ENCODE measurements at regions not wholly inside any gene's neighbourhood (a gene's known extent, or its start where the extent isn't known, plus 50 kb on each side); places are given as distances from the start of the nearest gene placed in this dataset.

DNA sequence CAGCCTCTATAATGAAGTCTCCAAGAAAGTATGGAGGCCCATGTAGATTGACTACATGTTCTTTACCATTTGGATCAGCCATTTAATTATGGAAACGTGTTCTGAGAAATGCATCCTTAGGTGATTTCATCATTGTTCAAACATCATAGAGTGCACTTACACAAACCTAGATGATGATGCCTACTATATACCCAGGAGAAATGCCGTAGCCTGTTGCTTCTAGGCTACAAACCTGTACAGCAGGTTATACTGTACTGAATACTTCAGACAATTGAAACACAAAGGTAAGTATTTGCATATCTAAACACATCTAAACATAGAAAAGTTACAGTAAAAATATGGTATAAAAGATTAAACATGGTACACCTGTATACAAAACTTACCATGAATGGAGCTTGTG lies 186.5 kb upstream of the FSTL5 start:
- no peak overlapping the region for H3K4me2 ChIP-seq (ENCODE audit: low read length)
- no peak overlapping the region for H3K27ac ChIP-seq (ENCODE audit: low read depth, low read length, poor library complexity, severe bottlenecking)
- no peaks in the 10 kb centered on the region for H3K9me2 ChIP-seq (ENCODE audit: insufficient read depth, low read length)
- ChIA-PET CTCF (ENCODE audit: unreplicated experiment) (no interaction called here), POLR2A (no interaction called here)
- H4K20me1 ChIP-seq (ENCODE audit: insufficient read depth, low read length) = no peaks in the 10 kb centered on the region
- TF ChIP-seq, protein P1, sequence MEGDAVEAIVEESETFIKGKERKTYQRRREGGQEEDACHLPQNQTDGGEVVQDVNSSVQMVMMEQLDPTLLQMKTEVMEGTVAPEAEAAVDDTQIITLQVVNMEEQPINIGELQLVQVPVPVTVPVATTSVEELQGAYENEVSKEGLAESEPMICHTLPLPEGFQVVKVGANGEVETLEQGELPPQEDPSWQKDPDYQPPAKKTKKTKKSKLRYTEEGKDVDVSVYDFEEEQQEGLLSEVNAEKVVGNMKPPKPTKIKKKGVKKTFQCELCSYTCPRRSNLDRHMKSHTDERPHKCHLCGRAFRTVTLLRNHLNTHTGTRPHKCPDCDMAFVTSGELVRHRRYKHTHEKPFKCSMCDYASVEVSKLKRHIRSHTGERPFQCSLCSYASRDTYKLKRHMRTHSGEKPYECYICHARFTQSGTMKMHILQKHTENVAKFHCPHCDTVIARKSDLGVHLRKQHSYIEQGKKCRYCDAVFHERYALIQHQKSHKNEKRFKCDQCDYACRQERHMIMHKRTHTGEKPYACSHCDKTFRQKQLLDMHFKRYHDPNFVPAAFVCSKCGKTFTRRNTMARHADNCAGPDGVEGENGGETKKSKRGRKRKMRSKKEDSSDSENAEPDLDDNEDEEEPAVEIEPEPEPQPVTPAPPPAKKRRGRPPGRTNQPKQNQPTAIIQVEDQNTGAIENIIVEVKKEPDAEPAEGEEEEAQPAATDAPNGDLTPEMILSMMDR (conservative IDR thresholded peaks at IDR 0.05; ENCODE audit: low read length) = no peak
- no peaks in the 10 kb centered on the region for H3K36me3 ChIP-seq (ENCODE audit: insufficient read depth, low read length)
- intact Hi-C loops (cut with micrococcal nuclease; ENCODE audit: unreplicated experiment) = no loop called here
- no TSS peak for BruUV-seq (replicated peaks)
- no peak overlapping the region for H2AFZ ChIP-seq (ENCODE audit: low read length)
- H3K9me3 ChIP-seq (ENCODE audit: low read length) = no peaks in the 10 kb centered on the region
- no peaks in the 10 kb centered on the region for H3K79me2 ChIP-seq (ENCODE audit: insufficient read depth, low read depth, low read length)
- no peak for DNase-seq (ENCODE audit: low spot score)
- no peaks in the 10 kb centered on the region for H3K4me1 ChIP-seq (ENCODE audit: insufficient read depth, low read length, poor library complexity, severe bottlenecking)
- no peak overlapping the region for H3K4me3 ChIP-seq (ENCODE audit: low read depth, low read length, poor library complexity, severe bottlenecking)

DNA sequence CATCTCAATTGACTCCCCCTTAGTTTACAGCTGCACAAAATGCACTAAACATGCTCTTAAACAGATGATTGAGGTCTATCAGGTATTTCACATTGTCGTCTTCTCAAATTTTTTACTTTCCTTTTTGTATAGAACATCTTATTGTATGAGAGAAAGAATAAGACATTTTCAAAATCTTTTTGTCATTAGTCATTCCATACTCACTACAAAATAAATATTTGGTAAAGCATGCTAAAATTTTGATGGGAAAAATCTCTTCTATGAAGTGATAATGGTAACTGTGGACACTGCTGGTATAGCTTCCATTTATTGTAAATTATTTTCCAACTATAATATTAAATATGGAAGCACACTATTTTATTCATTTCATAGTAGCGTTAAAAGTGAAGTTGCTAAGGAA lies 185.6 kb upstream of the FSTL5 start:
- intact Hi-C loops (cut with micrococcal nuclease; ENCODE audit: unreplicated experiment) = no loop called here
- Histone ChIP-seq H3K9me3 (ENCODE audit: low read length) (no peaks in the 10 kb centered on the region), H3K4me3 (ENCODE audit: low read depth, low read length, poor library complexity, severe bottlenecking) (no peak overlapping the region), H3K79me2 (ENCODE audit: insufficient read depth, low read depth, low read length) (no peaks in the 10 kb centered on the region), H3K36me3 (ENCODE audit: insufficient read depth, low read length) (no peaks in the 10 kb centered on the region), H3K27ac (ENCODE audit: low read depth, low read length, poor library complexity, severe bottlenecking) (no peak overlapping the region), H2AFZ (ENCODE audit: low read length) (no peak overlapping the region), H3K4me1 (ENCODE audit: insufficient read depth, low read length, poor library complexity, severe bottlenecking) (no peaks in the 10 kb centered on the region), H4K20me1 (ENCODE audit: insufficient read depth, low read length) (no peaks in the 10 kb centered on the region), H3K9me2 (ENCODE audit: insufficient read depth, low read length) (no peaks in the 10 kb centered on the region), H3K4me2 (ENCODE audit: low read length) (no peak overlapping the region)
- ChIA-PET CTCF (ENCODE audit: unreplicated experiment) (no interaction called here), POLR2A (no interaction called here)
- no peak for TF ChIP-seq EZH2phosphoT487 (IDR thresholded peaks at IDR 0.05; ENCODE audit: borderline replicate concordance, low read depth, low read length)
- TF ChIP-seq, protein P1 (conservative IDR thresholded peaks at IDR 0.05; ENCODE audit: low read length) = no peak
- DNase-seq (ENCODE audit: low spot score) = no peak
- no TSS peak for BruUV-seq (replicated peaks)

DNA sequence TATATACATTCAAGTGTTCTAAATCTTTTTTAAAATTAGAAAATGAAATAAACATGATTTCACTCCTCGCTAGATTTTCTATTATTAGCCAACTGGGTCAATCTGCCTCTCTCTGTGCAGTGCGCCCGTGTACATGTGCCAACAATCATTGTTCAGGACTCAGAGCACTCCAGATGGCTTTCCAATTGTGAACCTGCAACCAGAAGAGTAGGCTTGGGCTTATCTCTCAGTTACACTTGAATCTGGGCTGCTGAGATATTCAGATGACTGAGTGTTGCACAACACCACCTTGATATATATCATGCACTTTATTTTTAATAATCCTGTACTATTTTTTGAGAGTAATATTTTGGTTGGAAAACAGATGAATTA lies 184.0 kb upstream of the FSTL5 start:
- no peak for DNase-seq (ENCODE audit: low spot score)
- H3K4me2 ChIP-seq (ENCODE audit: low read length) = no peak overlapping the region
- H4K20me1 ChIP-seq (ENCODE audit: insufficient read depth, low read length) = no peaks in the 10 kb centered on the region
- no peak overlapping the region for H3K27ac ChIP-seq (ENCODE audit: low read depth, low read length, poor library complexity, severe bottlenecking)
- no peaks in the 10 kb centered on the region for H3K9me3 ChIP-seq (ENCODE audit: low read length)
- BruUV-seq (replicated peaks) = no TSS peak
- ChIA-PET CTCF (ENCODE audit: unreplicated experiment) (no interaction called here), POLR2A (no interaction called here)
- intact Hi-C loops (cut with micrococcal nuclease; ENCODE audit: unreplicated experiment) = no loop called here
- no peaks in the 10 kb centered on the region for H3K36me3 ChIP-seq (ENCODE audit: insufficient read depth, low read length)
- H2AFZ ChIP-seq (ENCODE audit: low read length) = no peak overlapping the region
- H3K9me2 ChIP-seq (ENCODE audit: insufficient read depth, low read length) = no peaks in the 10 kb centered on the region
- no peak for TF ChIP-seq EZH2phosphoT487 (IDR thresholded peaks at IDR 0.05; ENCODE audit: borderline replicate concordance, low read depth, low read length)
- TF ChIP-seq, protein P1 (conservative IDR thresholded peaks at IDR 0.05; ENCODE audit: low read length) = no peak
- H3K79me2 ChIP-seq (ENCODE audit: insufficient read depth, low read depth, low read length) = no peaks in the 10 kb centered on the region
- H3K4me3 ChIP-seq (ENCODE audit: low read depth, low read length, poor library complexity, severe bottlenecking) = no peak overlapping the region
- no peaks in the 10 kb centered on the region for H3K4me1 ChIP-seq (ENCODE audit: insufficient read depth, low read length, poor library complexity, severe bottlenecking)
